HL-60 (cell line): ENCODE measurements at regions not wholly inside any gene's neighbourhood (a gene's known extent, or its start where the extent isn't known, plus 50 kb on each side); places are given as distances from the start of the nearest gene placed in this dataset.

Experiments used
- DNase-seq, 2 experiments: peaks; one replicate each; pipeline ENCODE4 v3.0.0-alpha.2; 2010 to 2020; ENCODE audit warnings: low read depth in 1 of 2, low spot score in 1 of 2
- H3K27ac ChIP-seq: fragments of 250-450 bp; sonication (Bioruptor Pico); replicated peaks from 2 replicates; pipeline ENCODE4 v1.5.1; 2020; ENCODE audit warnings: mild to moderate bottlenecking, moderate library complexity
- H3K27me3 ChIP-seq: fragments of 250-450 bp; sonication (Bioruptor Pico); 2 replicates; pipeline ENCODE4 v1.5.1; 2021; ENCODE audit warnings: mild to moderate bottlenecking, moderate library complexity; ENCODE audit not compliant: insufficient read depth, poor library complexity, severe bottlenecking
- H3K4me3 ChIP-seq: replicated peaks from 2 replicates; pipeline ENCODE4 v1.5.1; 2011; ENCODE audit warnings: mild to moderate bottlenecking, control low read depth, low read length; ENCODE audit not compliant: insufficient read depth
- CTCF ChIP-seq: IDR thresholded peaks from one replicate; pipeline ENCODE4 v1.5.1; 2011; ENCODE audit warnings: low read length, control low read depth, inconsistent platforms; ENCODE audit not compliant: insufficient read depth
- GABPA ChIP-seq: IDR thresholded peaks from 2 replicates; pipeline ENCODE4 v1.6.1; 2012; ENCODE audit warnings: low read depth
- POLR2AphosphoS5 ChIP-seq: IDR thresholded peaks from 2 replicates; pipeline ENCODE4 v1.6.1; 2012; ENCODE audit warnings: low read depth
- REST ChIP-seq: IDR thresholded peaks from 2 replicates; pipeline ENCODE4 v1.6.1; 2012; ENCODE audit warnings: low read depth; ENCODE audit not compliant: insufficient replicate concordance
- SPI1 ChIP-seq: IDR thresholded peaks from 2 replicates; pipeline ENCODE4 v1.6.1; 2012; ENCODE audit warnings: low read depth, mild to moderate bottlenecking, borderline replicate concordance

DNA sequence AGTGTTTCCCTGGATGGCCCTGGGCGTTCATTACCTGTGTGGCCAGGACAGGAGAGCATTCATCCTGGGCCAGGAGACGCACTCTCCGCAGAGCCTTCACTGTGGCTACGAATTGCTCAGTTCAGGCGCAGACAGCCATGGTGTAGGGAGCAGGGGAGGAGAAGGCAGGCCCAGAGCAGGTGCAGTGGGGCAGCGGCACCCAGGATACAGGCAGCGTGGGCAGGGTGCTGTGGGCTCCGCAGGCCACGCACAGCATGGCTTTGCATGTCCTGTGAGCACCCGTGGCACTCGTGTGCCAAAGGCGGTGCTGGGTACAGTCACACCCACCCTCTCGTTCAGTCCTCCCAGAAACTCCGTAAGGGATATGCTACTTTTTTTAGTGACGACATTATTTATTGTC lies 124.2 kb upstream of the B3GAT1 start:
- no peak for DNase-seq
- H3K27me3 ChIP-seq, result peaks cover 9% of the 10 kb centered on the region
- no peak overlapping the region for H3K27ac ChIP-seq
- no peak overlapping the region for H3K4me3 ChIP-seq
- TF ChIP-seq GABPA (no peak), REST (no peak), CTCF (no peak), SPI1 (no peak), POLR2AphosphoS5 (no peak)

DNA sequence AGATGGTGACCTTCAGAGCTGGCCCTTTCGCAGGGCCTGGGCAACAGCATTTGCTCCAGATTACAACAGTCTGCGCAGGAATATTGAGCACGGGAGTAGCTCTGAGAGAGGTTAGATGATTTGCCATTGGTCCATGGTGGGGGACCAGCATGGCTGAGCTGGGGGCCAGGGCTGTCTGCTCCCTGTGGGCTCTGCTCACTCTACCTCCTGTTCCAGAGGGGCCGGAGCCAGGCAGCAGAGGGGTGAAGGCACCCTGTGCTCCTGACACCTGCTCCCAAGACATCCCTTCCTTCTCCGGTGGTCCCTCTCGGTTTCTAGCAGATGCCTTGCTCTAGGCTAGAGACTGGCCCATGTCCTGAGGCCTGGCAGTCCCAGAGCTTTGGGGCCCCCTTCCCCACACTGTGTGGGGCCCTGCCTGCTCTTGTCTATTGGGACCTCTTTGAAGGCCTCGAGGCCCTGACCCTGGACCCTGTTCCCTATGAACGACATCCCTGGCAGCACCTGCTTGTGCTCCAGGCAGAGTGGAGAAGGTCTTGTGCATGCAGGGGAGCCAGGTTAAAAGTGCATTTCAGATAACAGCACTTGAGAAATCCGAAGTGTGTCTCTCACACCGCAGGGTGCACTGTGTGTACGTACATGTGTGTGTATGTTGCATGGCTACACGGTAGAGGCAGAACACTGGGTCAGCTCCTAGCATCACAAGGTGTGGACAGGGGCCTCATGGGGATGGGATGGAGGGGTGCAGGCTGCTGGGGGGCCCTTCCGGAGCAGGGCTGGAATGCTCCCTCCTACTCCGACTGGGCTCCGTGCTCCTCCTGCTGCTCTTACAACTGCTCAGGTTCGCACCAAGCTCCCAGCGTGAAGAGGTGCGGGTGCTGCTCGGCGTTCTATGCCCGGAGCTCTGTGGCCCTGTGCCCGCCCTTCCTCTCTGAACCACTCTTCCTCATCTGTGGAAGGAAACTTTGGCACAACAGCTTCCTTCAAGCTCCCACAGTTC lies 123.3 kb upstream of the B3GAT1 start:
- no peak overlapping the region for H3K4me3 ChIP-seq
- TF ChIP-seq REST (no peak), SPI1 (no peak), CTCF (no peak), POLR2AphosphoS5 (no peak), GABPA (no peak)
- H3K27me3 ChIP-seq, result peaks cover 9% of the 10 kb centered on the region
- no peak for DNase-seq
- H3K27ac ChIP-seq, result no peak overlapping the region

DNA sequence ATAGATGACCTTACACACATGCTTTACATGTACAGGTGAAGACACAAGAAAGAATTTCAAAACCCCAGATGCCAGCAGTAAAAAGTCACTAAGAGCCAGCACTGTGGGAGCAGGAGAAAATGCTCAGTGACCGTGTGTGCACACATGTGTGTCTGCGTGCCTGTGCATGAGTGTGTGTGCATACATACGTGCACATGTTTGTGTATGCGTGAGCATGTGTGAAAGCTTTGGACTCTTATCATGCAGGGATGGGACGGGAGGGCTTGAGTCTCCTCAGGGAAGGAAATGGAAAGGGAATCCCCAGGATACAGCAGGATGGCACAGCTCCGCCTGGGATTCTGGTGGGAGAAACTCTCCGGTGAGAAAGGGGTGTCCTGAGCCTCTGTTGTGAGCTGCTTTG lies 121.5 kb upstream of the B3GAT1 start:
- Histone ChIP-seq H3K27ac (no peak overlapping the region), H3K27me3 (peaks cover 9% of the 10 kb centered on the region), H3K4me3 (no peak overlapping the region)
- TF ChIP-seq GABPA, result no peak
- DNase-seq, result no peak

DNA sequence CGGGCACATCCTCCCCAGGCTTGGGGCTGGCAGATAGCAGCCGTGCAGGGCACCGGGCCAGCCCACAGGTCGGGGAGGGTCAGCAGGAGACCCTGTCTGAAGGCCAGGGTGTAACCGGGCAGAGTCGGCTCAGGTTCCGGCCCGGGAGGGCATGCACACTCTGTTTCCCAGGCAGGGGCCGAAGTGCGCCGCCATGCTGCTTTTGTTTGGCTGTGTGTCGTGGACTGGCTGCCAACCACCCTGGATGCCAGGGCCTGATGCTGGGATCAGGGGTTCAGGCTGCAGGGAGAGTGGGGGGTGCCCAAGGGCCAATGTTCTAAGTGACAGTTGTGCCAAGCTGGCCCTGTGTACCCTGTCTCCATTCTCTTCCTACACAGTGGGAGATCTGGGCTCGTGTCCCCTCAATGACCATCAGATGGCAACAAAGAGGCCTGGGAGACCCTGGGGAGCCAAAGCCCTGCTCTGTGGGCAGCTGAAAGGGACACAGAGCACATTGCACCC lies 120.9 kb upstream of the B3GAT1 start:
- Histone ChIP-seq H3K27me3 (peaks cover 9% of the 10 kb centered on the region), H3K27ac (no peak overlapping the region), H3K4me3 (no peak overlapping the region)
- TF ChIP-seq CTCF, result no peak
- TF ChIP-seq SPI1, result no peak
- TF ChIP-seq GABPA, result no peak
- no peak for TF ChIP-seq POLR2AphosphoS5
- TF ChIP-seq REST, result no peak
- DNase-seq, result no peak
